A549 (cell line): ENCODE measurements at regions not wholly inside any gene's neighbourhood (a gene's known extent, or its start where the extent isn't known, plus 50 kb on each side); places are given as distances from the start of the nearest gene placed in this dataset.

Experiments used
- ATAC-seq, 2 experiments: fragments of 200-7000 bp in 1 of 2; fragments of >200 bp in 1 of 2; cut with Nextera tagmentation in 1 of 2; cut with Tn5 transposase in 1 of 2; 3 replicates each; pipeline versions ENCODE4 v1.8.0 to v1.9.1; 2018 to 2020; ENCODE audit warnings: mild to moderate bottlenecking in 1 of 2, moderate library complexity in 1 of 2
- CTCF ChIA-PET: fragments of 300-600 bp; sonication (Branson Sonifier 250); formaldehyde crosslinking; extraction: SDS; loops from one replicate; lab custom pipeline; 2021; ENCODE audit warnings: antibody characterized with exemption, inconsistent platforms; lab: Yijun Ruan, JAX
- POLR2A ChIA-PET: fragments of 350-600 bp; formaldehyde crosslinking; extraction: SDS; loops from one replicate; lab custom pipeline; 2021; ENCODE audit warnings: antibody characterized with exemption, inconsistent platforms; lab: Yijun Ruan, JAX
- DNase-seq, 2 experiments: peaks; one replicate each; pipeline versions ENCODE4 v3.0.0 to v3.0.0-alpha.2; 2011 to 2016; ENCODE audit warnings: low read depth in 1 of 2, low spot score in 1 of 2
- FAIRE-seq: peaks from 2 replicates; lab custom pipeline; 2011; peaks lifted over from hg19 to GRCh38; lab: Jason Lieb, UNC
- H3K27ac ChIP-seq, 2 experiments: fragments of >200 bp; sonication (Bioruptor Twin); formaldehyde crosslinking; 3 replicates each; pipeline ENCODE4 v1.5.1; 2016 to 2017
- H3K4me1 ChIP-seq: fragments of >200 bp; sonication (Bioruptor Twin); formaldehyde crosslinking; 3 replicates; pipeline ENCODE4 v1.6.1; 2016
- H3K4me2 ChIP-seq: fragments of >200 bp; sonication (Bioruptor Twin); formaldehyde crosslinking; 3 replicates; pipeline ENCODE4 v1.6.1; 2016
- H3K4me3 ChIP-seq: fragments of >200 bp; sonication (Bioruptor Twin); formaldehyde crosslinking; 3 replicates; pipeline ENCODE4 v1.5.1; 2016
- H3K9me3 ChIP-seq: fragments of >200 bp; sonication (Bioruptor Twin); formaldehyde crosslinking; 3 replicates; pipeline ENCODE4 v1.6.1; 2016
- BHLHE40 ChIP-seq: IDR thresholded peaks from 2 replicates; pipeline ENCODE4 v1.6.1; 2012; ENCODE audit warnings: low read depth, low read length, inconsistent platforms
- CHD2 ChIP-seq: fragments of 150-350 bp; IDR thresholded peaks from 2 replicates; pipeline ENCODE4 v1.6.1; 2014; ENCODE audit warnings: low read length; ENCODE audit not compliant: partially characterized antibody
- EHF ChIP-seq: fragments of 250-450 bp; sonication (Bioruptor Pico); IDR thresholded peaks from 2 replicates; pipeline ENCODE4 v1.5.0; 2020; ENCODE audit warnings: mild to moderate bottlenecking
- EHMT2 ChIP-seq: fragments of 200-600 bp; sonication (generic); IDR thresholded peaks from 2 replicates; pipeline ENCODE4 v1.6.1; 2016; ENCODE audit warnings: antibody characterized with exemption, low read depth, mild to moderate bottlenecking, moderate library complexity
- ESRRA ChIP-seq: fragments of 150-350 bp; IDR thresholded peaks from 2 replicates; pipeline ENCODE4 v1.6.1; 2014; ENCODE audit warnings: mild to moderate bottlenecking, low read length, borderline replicate concordance
- FOSB ChIP-seq: fragments of 250-450 bp; sonication (Bioruptor Pico); IDR thresholded peaks from 2 replicates; pipeline ENCODE4 v1.5.0; 2020; ENCODE audit warnings: mild to moderate bottlenecking, moderate library complexity
- HDAC2 ChIP-seq: fragments of 200-600 bp; sonication (generic); IDR thresholded peaks from 2 replicates; pipeline ENCODE4 v1.6.1; 2016
- HOXA7 ChIP-seq: fragments of 250-450 bp; sonication (Bioruptor Pico); IDR thresholded peaks from 2 replicates; pipeline ENCODE4 v1.5.0; 2020; ENCODE audit warnings: mild to moderate bottlenecking, moderate library complexity
- HOXB13 ChIP-seq: fragments of 250-450 bp; sonication (Bioruptor Pico); IDR thresholded peaks from 2 replicates; pipeline ENCODE4 v1.5.0; 2020; ENCODE audit warnings: low read depth, mild to moderate bottlenecking, moderate library complexity
- JUN ChIP-seq, 2 experiments: fragments of >200 bp; sonication (Bioruptor Twin); formaldehyde crosslinking; IDR thresholded peaks; 2 replicates in 1 of 2; 3 replicates in 1 of 2; pipeline ENCODE4 v1.6.1; 2016 to 2017
- KDM1A ChIP-seq: fragments of 200-600 bp; sonication (generic); IDR thresholded peaks from 2 replicates; pipeline ENCODE4 v1.6.1; 2016; ENCODE audit warnings: low read depth, mild to moderate bottlenecking
- NR3C1 ChIP-seq: fragments of >200 bp; sonication (Bioruptor Twin); formaldehyde crosslinking; IDR thresholded peaks from 3 replicates; pipeline ENCODE4 v1.6.1; 2017
- PBX3 ChIP-seq: IDR thresholded peaks from 2 replicates; pipeline ENCODE4 v1.6.1; 2012
- POLR2A ChIP-seq: IDR thresholded peaks from 2 replicates; pipeline ENCODE4 v1.6.1; 2012; ENCODE audit warnings: mild to moderate bottlenecking, low read length
- RAD21 ChIP-seq, 2 experiments: fragments of >200 bp in 1 of 2; sonication (Bioruptor Twin) in 1 of 2; formaldehyde crosslinking in 1 of 2; IDR thresholded peaks in 1 of 2; conservative IDR thresholded peaks in 1 of 2; 2 replicates in 1 of 2; 3 replicates in 1 of 2; pipeline ENCODE4 v1.6.1; 2012 to 2018; ENCODE audit warnings: inconsistent platforms in 1 of 2
- RNF2 ChIP-seq: fragments of 200-600 bp; sonication (generic); IDR thresholded peaks from 2 replicates; pipeline ENCODE4 v1.6.1; 2016; ENCODE audit warnings: low read depth, mild to moderate bottlenecking, antibody characterized with exemption, moderate library complexity, borderline replicate concordance
- SREBF2 ChIP-seq: fragments of 450-650 bp; IDR thresholded peaks from 2 replicates; pipeline ENCODE4 v1.6.1; 2014; ENCODE audit warnings: mild to moderate bottlenecking, moderate library complexity
- TFCP2L1 ChIP-seq: fragments of 250-450 bp; sonication (Bioruptor Pico); IDR thresholded peaks from 2 replicates; pipeline ENCODE4 v1.5.0; 2021; ENCODE audit warnings: mild to moderate bottlenecking
- TP53 ChIP-seq: fragments of 250-450 bp; sonication (Bioruptor Pico); IDR thresholded peaks from 2 replicates; pipeline ENCODE4 v1.5.0; 2021; ENCODE audit warnings: mild to moderate bottlenecking, moderate library complexity
- USF2 ChIP-seq: fragments of 450-650 bp; IDR thresholded peaks from 2 replicates; pipeline ENCODE4 v1.6.1; 2014; ENCODE audit warnings: antibody characterized with exemption
- ZNF302 ChIP-seq: fragments of 250-450 bp; sonication (Bioruptor Pico); IDR thresholded peaks from 2 replicates; pipeline ENCODE4 v1.9.0; 2021; ENCODE audit warnings: inconsistent platforms, mild to moderate bottlenecking, moderate library complexity
- ZSCAN20 ChIP-seq: fragments of 250-450 bp; sonication (Bioruptor Pico); IDR thresholded peaks from 2 replicates; pipeline ENCODE4 v1.8.0; 2022; ENCODE audit warnings: mild to moderate bottlenecking, moderate library complexity
- WGBS: methylation state at CpG from one replicate; pipeline ENCODE4 v1.1.6; 2017; ENCODE audit errors: missing lambda C conversion rate; 5-methylcytosine and 5-hydroxymethylcytosine counted together
- TF ChIP-seq, protein P1 (sequence below): IDR thresholded peaks from 2 replicates; pipeline ENCODE4 v1.6.1; 2012
- TF ChIP-seq, protein P2 (sequence below): fragments of 150-350 bp; IDR thresholded peaks from 2 replicates; pipeline ENCODE4 v1.6.1; 2014; ENCODE audit warnings: low read depth, mild to moderate bottlenecking, low read length

- no peak for ATAC-seq
- 32% methylated on average over 19 of the region's 29 CpGs for WGBS
Measured at GRCh38 chr9:103483471-103484096, 488.5 kb downstream of the CYLC2 start.

DNA sequence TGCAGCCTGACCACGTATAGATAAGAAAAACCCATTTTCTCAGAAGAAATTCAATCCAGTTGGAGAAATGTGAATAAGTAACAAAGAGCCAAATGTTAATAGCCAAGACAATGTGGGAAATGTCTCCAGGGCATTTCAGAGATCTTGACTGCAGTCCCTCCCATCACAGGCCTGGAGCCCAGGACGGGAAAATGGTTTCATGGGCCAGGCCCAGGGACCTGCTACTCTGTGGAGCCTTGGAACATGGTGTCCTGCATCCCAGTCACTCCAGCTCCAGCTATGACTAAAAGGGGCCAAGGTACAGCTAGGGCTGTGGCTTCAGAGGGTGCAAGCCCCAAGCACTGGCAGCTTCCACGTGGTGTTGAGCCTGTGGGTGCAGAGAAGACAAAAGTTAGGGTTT lies 490.0 kb downstream of the CYLC2 start:
- no peak for DNase-seq
- CTCF ChIA-PET: no interaction called here
- WGBS: 41% methylated on average over 3 of the region's 3 CpGs
- H3K9me3 ChIP-seq: no peaks in the 10 kb centered on the region
- H3K4me3 ChIP-seq: no peak overlapping the region
- TF ChIP-seq ZSCAN20 (CRISPR knock-in tag) (no peak), BHLHE40 (no peak), EHMT2 (no peak), EHF (no peak), JUN (IDR thresholded peaks at IDR 0.05) (no peak), RNF2 (no peak), HDAC2 (no peak), ESRRA (no peak), PBX3 (no peak), CHD2 (no peak)
- TF ChIP-seq, all 56 proteins: peak for 0
- Histone ChIP-seq H3K27ac (no peak overlapping the region), H3K4me2 (no peak overlapping the region), H3K4me1 (no peaks in the 10 kb centered on the region)
- POLR2A ChIA-PET: no interaction called here
- FAIRE-seq (no peak), ATAC-seq (no peak)

More at GRCh38 chr9:103483471-103484096, 488.5 kb downstream of the CYLC2 start:
- Histone ChIP-seq H3K9me3 (no peaks in the 10 kb centered on the region), H3K4me2 (no peak overlapping the region), H3K4me1 (no peaks in the 10 kb centered on the region), H3K4me3 (no peak overlapping the region), H3K27ac (no peak overlapping the region)
- TF ChIP-seq, protein P1, sequence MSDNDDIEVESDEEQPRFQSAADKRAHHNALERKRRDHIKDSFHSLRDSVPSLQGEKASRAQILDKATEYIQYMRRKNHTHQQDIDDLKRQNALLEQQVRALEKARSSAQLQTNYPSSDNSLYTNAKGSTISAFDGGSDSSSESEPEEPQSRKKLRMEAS: no peak
- TF ChIP-seq USF2: no peak
- TF ChIP-seq RNF2: no peak
- TF ChIP-seq FOSB (CRISPR knock-in tag): no peak
- no peak for TF ChIP-seq HOXA7 (CRISPR knock-in tag)
- TF ChIP-seq KDM1A: no peak
- ChIA-PET CTCF (interaction anchor here (0.7 kb wide), 1 partner anchor 399 kb away, joined by 3 read pairs; no protein-coding TSS in a partner anchor), POLR2A (no interaction called here)
- DNase-seq: no peak
- no peak for FAIRE-seq

DNA sequence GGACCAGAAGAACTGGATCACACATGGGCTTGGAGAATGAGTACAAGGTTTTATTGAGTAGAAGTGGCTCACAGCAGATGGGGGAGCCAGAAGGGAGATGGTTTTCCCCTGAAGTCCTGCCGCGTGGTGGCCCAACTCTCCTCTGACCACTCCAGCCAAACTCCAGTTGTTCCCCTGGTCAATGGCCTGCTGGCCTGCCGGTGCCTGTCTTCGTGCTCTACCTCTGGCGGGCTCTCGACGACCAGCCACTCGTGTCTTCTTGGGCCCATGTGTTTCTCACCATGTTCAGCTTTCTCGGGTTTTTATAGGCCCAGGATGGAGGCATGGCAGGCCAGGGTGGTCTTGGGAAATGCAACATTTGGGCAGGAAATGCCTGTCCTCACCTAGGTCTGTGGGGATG lies 519.6 kb downstream of the CYLC2 start:
- WGBS: 75% methylated on average over 9 of the region's 9 CpGs
- Histone ChIP-seq H3K4me2 (no peak overlapping the region), H3K4me3 (no peak overlapping the region), H3K27ac (no peak overlapping the region), H3K9me3 (no peaks in the 10 kb centered on the region)
- ATAC-seq (no peak), DNase-seq (no peak)
- CTCF ChIA-PET: no interaction called here
- no peak for TF ChIP-seq ZNF302 (CRISPR knock-in tag)
- TF ChIP-seq RAD21 (conservative IDR thresholded peaks at IDR 0.05 in 1 of 2, IDR thresholded peaks at IDR 0.05 in 1 of 2): no peak
- TF ChIP-seq JUN (IDR thresholded peaks at IDR 0.05): no peak
- no peak for TF ChIP-seq SREBF2
- TF ChIP-seq POLR2A: no peak
- no peak for TF ChIP-seq NR3C1
- no peak for TF ChIP-seq HOXB13 (CRISPR knock-in tag)
- no peak for TF ChIP-seq TFCP2L1 (CRISPR knock-in tag)
- TF ChIP-seq TP53 (CRISPR knock-in tag): no peak
- no peak for TF ChIP-seq FOSB (CRISPR knock-in tag)
- TF ChIP-seq, protein P2, sequence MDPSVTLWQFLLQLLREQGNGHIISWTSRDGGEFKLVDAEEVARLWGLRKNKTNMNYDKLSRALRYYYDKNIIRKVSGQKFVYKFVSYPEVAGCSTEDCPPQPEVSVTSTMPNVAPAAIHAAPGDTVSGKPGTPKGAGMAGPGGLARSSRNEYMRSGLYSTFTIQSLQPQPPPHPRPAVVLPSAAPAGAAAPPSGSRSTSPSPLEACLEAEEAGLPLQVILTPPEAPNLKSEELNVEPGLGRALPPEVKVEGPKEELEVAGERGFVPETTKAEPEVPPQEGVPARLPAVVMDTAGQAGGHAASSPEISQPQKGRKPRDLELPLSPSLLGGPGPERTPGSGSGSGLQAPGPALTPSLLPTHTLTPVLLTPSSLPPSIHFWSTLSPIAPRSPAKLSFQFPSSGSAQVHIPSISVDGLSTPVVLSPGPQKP: no peak
- TF ChIP-seq, all 56 proteins: peak for 0
- no peaks in the 10 kb centered on the region for H3K4me1 ChIP-seq
- FAIRE-seq: no peak
- POLR2A ChIA-PET: no interaction called here
